ENCODE measurements at regions not wholly inside any gene's neighbourhood (a gene's known extent, or its start where the extent isn't known, plus 50 kb on each side); places are given as distances from the start of the nearest gene placed in this dataset.
"Not testable (repeated sequence)": the region's sequence is repeated elsewhere in the genome, so short reads cannot be mapped to it uniquely, and the experiment has no call there.

GRCh38 chr18:26628017-26628416 lies 79.7 kb upstream of the KCTD1 start:
- no peaks in the 10 kb centered on the region for H3K4me1 ChIP-seq
- intact Hi-C loops (cut with DNase I) = loop anchor here in 4 of 10 donors (5.0 to 10.0 kb wide), 4 partner anchors 139 to 377 kb away; no protein-coding TSS in a partner anchor
- ATAC-seq (no peak), DNase-seq (no peak)
- H3K27me3 ChIP-seq = no peaks in the 10 kb centered on the region
- H3K27ac ChIP-seq = no peak overlapping the region
- H3K36me3 ChIP-seq = no peaks in the 10 kb centered on the region
- H3K9me3 ChIP-seq = peaks cover 0 to 18% (median 0%) of the 10 kb centered on the region in 12 donors
- no peak for TF ChIP-seq POLR2A (IDR thresholded peaks at IDR 0.05)
- TF ChIP-seq, protein P1, sequence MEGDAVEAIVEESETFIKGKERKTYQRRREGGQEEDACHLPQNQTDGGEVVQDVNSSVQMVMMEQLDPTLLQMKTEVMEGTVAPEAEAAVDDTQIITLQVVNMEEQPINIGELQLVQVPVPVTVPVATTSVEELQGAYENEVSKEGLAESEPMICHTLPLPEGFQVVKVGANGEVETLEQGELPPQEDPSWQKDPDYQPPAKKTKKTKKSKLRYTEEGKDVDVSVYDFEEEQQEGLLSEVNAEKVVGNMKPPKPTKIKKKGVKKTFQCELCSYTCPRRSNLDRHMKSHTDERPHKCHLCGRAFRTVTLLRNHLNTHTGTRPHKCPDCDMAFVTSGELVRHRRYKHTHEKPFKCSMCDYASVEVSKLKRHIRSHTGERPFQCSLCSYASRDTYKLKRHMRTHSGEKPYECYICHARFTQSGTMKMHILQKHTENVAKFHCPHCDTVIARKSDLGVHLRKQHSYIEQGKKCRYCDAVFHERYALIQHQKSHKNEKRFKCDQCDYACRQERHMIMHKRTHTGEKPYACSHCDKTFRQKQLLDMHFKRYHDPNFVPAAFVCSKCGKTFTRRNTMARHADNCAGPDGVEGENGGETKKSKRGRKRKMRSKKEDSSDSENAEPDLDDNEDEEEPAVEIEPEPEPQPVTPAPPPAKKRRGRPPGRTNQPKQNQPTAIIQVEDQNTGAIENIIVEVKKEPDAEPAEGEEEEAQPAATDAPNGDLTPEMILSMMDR (IDR thresholded peaks at IDR 0.05) = no peak
- no peak overlapping the region for H3K4me3 ChIP-seq

DNA sequence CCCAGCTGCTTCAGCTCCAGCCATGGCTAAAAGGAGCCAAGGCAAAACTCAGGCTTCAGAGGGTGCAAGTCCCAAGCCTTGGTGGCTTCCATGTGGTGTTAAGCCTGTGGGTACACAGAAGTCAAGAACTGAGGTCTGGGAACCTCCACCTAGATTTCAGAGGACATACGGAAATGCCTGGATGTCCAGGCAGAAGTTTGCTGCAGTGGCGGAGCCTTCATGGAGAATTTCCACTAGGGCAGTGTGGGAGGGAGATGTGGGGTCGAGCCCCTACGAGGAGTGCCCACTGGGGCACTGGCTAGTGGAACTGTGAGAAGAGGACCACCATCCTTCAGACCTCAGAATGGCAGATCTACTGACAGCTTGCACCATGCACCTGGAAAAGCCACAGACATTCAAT lies 76.1 kb upstream of the KCTD1 start:
- Histone ChIP-seq H3K9me3 (peaks cover 0 to 19% (median 0%) of the 10 kb centered on the region in 12 donors), H3K4me3 (no peak overlapping the region), H3K27ac (no peak overlapping the region), H3K4me1 (peaks cover 0 to 2% (median 0%) of the 10 kb centered on the region in 12 donors), H3K36me3 (no peaks in the 10 kb centered on the region), H3K27me3 (no peaks in the 10 kb centered on the region)
- intact Hi-C loops (cut with DNase I) = loop anchor here in 5 of 10 donors (5.0 to 10.0 kb wide), 4 partner anchors 148 to 380 kb away; no protein-coding TSS in a partner anchor
- WGBS, 4 donors = 96 to 98% (median 97%) methylated on average over 4 of the region's 4 CpGs
- TF ChIP-seq, protein P1 (IDR thresholded peaks at IDR 0.05) = no peak
- no peak for DNase-seq
- no peak for ATAC-seq

GRCh38 chr18:26623314-26623713 lies 75.0 kb upstream of the KCTD1 start:
- DNase-seq, H3K4me1 ChIP-seq, H3K27me3 ChIP-seq, H3K27ac ChIP-seq, H3K4me3 ChIP-seq, H3K36me3 ChIP-seq, ATAC-seq: not testable (repeated sequence)
- WGBS, 4 donors = 92 to 100% (median 99%) methylated on average over 2 of the region's 2 CpGs
- intact Hi-C loops (cut with DNase I) = loop anchor here in 5 of 10 donors (5.0 to 10.0 kb wide), 4 partner anchors 149 to 381 kb away; no protein-coding TSS in a partner anchor
- H3K9me3 ChIP-seq = peaks cover 0 to 19% (median 0%) of the 10 kb centered on the region in 12 donors

DNA sequence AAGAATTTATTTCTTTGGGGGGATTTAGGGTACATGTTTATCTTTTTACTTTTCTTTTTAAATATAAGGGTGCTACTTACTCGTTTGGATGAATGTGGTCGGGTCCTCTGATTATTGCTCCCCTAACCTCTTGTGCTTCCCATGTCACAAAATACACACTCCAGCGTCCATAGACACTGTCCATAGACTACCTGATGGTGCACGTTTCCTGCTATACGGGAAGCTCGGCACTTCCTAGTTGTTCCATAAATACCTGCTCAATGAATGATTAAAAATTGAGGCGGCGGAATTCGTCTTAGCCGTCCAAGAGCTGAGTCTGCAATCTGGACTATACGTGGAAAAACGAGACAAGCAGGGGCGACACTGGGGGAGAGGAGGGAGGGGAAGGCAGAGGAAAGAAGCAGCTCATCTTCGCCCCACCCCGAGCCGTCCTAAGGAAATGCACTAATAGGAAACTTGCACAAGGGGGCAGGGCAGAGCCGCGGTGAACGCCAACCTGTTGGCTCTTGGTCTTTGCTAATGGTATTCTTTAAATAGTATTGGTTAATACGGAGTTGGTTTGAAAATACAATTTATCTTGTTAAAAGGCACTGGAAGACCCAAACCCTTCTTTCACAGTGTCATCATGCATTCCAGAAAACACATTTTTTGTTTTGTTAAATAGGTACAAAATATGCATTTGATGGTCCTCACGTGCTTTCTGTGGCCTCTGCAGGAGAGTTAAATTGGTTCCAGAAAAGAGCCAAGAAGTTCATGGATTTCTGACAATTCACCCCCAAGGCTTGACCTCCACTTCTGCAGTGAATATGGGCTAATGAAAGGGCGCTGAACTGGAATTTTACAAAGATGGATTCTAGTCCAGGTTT lies 73.0 kb upstream of the KCTD1 start:
- H3K4me3 ChIP-seq = no peak overlapping the region
- H3K27me3 ChIP-seq = no peaks in the 10 kb centered on the region
- TF ChIP-seq, protein P1 (IDR thresholded peaks at IDR 0.05) = peak; percentile 49 to 70 (median 62)
- no peak for TF ChIP-seq POLR2A (IDR thresholded peaks at IDR 0.05)
- no peaks in the 10 kb centered on the region for H3K36me3 ChIP-seq
- peaks cover 0 to 19% (median 0%) of the 10 kb centered on the region in 12 donors for H3K9me3 ChIP-seq
- H3K4me1 ChIP-seq = peaks cover 0 to 2% (median 0%) of the 10 kb centered on the region in 12 donors
- ATAC-seq (peak in 3 of 4 donors; percentile 71 to 76 (median 75)), DNase-seq (peak in 3 of 5 donors; percentile 25 to 54 (median 33))
- H3K27ac ChIP-seq = no peak overlapping the region
- intact Hi-C loops (cut with DNase I) = loop anchor here in 7 of 10 donors (2.0 to 10.0 kb wide), 6 partner anchors 149 to 383 kb away; no protein-coding TSS in a partner anchor
- WGBS, 4 donors = 36 to 51% (median 41%) methylated on average over 22 of the region's 22 CpGs

All from heart left ventricle (tissue), 16 donors.